Tibial artery (tissue), 4 donors: ENCODE measurements at regions not wholly inside any gene's neighbourhood (a gene's known extent, or its start where the extent isn't known, plus 50 kb on each side); places are given as distances from the start of the nearest gene placed in this dataset.

Source experiments
- DNase-seq, 2 donors: peaks; one replicate each; pipeline ENCODE4 v3.0.0-alpha.2; 2019
- H3K27ac ChIP-seq, 2 donors: fragments of 200-600 bp; sonication (generic) in 1 of 2; 1 replicate in 1 of 2; 2 replicates in 1 of 2; pipeline ENCODE4 v1.5.1; 2018 to 2019; ENCODE audit warnings: mild to moderate bottlenecking in 1 of 2
- H3K27me3 ChIP-seq, 2 donors: fragments of 200-600 bp; sonication (generic) in 1 of 2; one replicate each; pipeline versions ENCODE4 v1.5.1 to v1.6.0; 2016 to 2019
- H3K36me3 ChIP-seq, 3 donors: fragments of 200-600 bp; sonication (generic) in 2 of 3; one replicate each; pipeline ENCODE4 v1.5.1; 2016 to 2019; ENCODE audit warnings: mild to moderate bottlenecking in 2 of 3
- H3K4me1 ChIP-seq, 4 donors: fragments of 200-600 bp; sonication (generic) in 2 of 4; 1 replicate in 3 of 4; 2 replicates in 1 of 4; pipeline ENCODE4 v1.5.1; 2016 to 2019
- H3K4me3 ChIP-seq, 2 donors: fragments of 200-600 bp; sonication (generic) in 1 of 2; 1 replicate in 1 of 2; 2 replicates in 1 of 2; pipeline ENCODE4 v1.5.1; 2018 to 2019; ENCODE audit warnings: mild to moderate bottlenecking in 2 of 2
- H3K9me3 ChIP-seq, 3 donors: fragments of 200-600 bp; sonication (generic) in 1 of 3; one replicate each; pipeline ENCODE4 v1.5.1; 2016 to 2019
- intact Hi-C: fragments of 100-400 bp; cut with DNase I; formaldehyde crosslinking; loops from one replicate; pipeline ENCODE4 v1.15.0; 2023; ENCODE audit warnings: low total_unique reads
- TF ChIP-seq, protein P1 (sequence below), 2 experiments: fragments of 200-600 bp in 1 of 2; fragments of 450-650 bp in 1 of 2; IDR thresholded peaks; one replicate each; pipeline ENCODE4 v1.5.1; 2017 to 2019; ENCODE audit warnings: antibody characterized with exemption in 2 of 2, mild to moderate bottlenecking in 1 of 2, moderate library complexity in 1 of 2

DNA sequence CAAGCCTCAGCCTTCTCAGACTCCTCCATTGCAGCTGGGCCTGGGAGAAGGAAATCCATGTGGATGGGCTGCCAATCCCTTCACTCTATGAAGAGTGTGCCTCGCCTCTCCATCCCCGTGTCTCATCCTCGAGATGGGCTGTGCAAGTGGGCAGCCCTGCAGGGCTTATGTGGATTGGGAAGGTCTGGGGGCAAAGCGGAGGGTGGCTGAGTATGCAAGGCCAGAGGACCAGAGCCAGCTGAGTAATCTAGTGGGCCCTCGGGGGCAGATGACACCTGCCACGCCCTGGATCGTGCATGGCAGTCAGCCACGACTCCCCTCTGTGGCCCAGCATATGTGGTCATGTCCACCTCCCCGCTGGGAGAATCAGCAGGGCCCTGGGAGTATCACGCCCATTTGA, 78.9 kb downstream of the IRX5 start:
- Histone ChIP-seq H3K27ac (no peak overlapping the region), H3K4me3 (no peak overlapping the region), H3K9me3 (no peaks in the 10 kb centered on the region), H3K36me3 (no peaks in the 10 kb centered on the region), H3K27me3 (no peaks in the 10 kb centered on the region), H3K4me1 (no peaks in the 10 kb centered on the region)
- no peak for DNase-seq
- TF ChIP-seq, protein P1, sequence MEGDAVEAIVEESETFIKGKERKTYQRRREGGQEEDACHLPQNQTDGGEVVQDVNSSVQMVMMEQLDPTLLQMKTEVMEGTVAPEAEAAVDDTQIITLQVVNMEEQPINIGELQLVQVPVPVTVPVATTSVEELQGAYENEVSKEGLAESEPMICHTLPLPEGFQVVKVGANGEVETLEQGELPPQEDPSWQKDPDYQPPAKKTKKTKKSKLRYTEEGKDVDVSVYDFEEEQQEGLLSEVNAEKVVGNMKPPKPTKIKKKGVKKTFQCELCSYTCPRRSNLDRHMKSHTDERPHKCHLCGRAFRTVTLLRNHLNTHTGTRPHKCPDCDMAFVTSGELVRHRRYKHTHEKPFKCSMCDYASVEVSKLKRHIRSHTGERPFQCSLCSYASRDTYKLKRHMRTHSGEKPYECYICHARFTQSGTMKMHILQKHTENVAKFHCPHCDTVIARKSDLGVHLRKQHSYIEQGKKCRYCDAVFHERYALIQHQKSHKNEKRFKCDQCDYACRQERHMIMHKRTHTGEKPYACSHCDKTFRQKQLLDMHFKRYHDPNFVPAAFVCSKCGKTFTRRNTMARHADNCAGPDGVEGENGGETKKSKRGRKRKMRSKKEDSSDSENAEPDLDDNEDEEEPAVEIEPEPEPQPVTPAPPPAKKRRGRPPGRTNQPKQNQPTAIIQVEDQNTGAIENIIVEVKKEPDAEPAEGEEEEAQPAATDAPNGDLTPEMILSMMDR (IDR thresholded peaks at IDR 0.05), result no peak
- intact Hi-C loops, result no loop called here

DNA sequence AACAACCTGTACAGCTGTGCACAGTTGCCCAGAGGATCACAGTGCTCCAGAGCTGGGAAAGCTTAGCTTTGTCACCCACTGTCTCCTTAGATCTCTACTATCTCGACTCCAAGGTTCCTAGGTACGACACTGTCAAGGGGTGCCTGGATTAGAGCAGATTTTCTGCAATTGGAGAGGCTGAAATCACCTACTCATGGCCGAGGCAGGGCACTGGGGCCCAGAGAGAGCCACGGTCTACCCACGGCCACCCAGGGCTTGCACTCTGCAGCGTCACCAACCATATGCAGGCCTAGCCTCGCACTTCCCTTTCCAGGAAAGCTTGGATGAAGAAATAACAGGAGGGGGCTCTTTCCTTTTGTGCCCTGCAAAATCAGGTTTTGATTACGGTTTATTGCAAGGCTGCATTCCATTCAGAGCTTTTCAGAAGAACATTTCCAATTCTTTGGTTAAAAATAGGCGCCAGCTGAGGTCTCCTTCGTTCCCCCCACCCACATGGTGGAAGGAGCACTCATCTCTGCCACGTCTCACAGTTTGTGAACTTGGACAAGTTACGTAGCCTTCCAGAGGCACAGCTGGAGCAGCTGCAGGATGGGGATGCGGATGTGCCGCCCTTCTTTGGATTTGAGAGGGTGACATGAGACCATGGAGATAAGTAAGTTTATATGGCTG, 80.0 kb downstream of the IRX5 start:
- Histone ChIP-seq H3K27ac (no peak overlapping the region), H3K9me3 (no peaks in the 10 kb centered on the region), H3K27me3 (no peaks in the 10 kb centered on the region), H3K36me3 (no peaks in the 10 kb centered on the region), H3K4me3 (no peak overlapping the region), H3K4me1 (no peaks in the 10 kb centered on the region)
- TF ChIP-seq, protein P1 (IDR thresholded peaks at IDR 0.05), result no peak
- intact Hi-C loops, result no loop called here
- DNase-seq, result no peak

DNA sequence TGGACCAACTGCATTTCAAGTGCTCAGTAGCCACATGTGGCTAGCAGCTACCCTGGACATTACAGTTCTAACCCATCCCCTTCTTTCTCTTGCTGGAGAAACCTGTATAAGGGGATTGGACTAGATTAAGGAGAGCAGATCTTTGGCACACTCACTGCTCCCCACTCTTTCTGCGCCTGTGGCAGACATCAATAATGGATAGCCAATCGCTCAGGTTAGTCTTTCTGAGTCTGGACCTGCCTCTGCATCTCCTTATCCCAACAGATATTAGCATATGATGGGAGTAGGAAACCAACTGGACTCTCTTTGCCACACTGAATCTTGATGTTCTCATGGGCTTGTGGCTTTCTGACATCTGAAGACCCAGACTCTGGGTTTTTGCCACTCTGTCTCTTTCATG, 81.7 kb downstream of the IRX5 start:
- DNase-seq, result no peak
- H3K27me3 ChIP-seq, result no peaks in the 10 kb centered on the region
- no peak overlapping the region for H3K27ac ChIP-seq
- intact Hi-C loops, result no loop called here
- H3K4me1 ChIP-seq, result no peaks in the 10 kb centered on the region
- no peaks in the 10 kb centered on the region for H3K9me3 ChIP-seq
- H3K36me3 ChIP-seq, result no peaks in the 10 kb centered on the region
- TF ChIP-seq, protein P1 (IDR thresholded peaks at IDR 0.05), result no peak
- no peak overlapping the region for H3K4me3 ChIP-seq

DNA sequence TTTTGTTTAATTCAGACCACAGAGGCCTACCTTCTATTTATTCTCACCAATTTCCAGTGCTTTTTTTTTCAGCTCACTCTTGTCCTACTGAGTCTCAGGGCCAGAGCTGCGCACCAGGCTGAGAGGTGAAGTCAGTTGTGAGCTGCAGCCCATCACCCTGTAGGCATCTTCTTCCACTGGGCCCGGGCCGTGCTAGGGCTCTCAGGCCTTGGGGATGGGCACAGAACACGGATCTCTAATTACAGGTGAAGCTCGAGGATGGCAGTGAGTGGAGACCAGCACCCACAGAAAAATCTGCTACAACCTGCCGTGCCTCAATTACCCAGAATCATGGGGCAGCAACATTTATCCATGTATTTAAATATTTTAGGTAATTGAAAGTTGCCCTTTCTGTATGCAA, 82.1 kb downstream of the IRX5 start:
- Histone ChIP-seq H3K27me3 (no peaks in the 10 kb centered on the region), H3K4me1 (no peaks in the 10 kb centered on the region), H3K4me3 (no peak overlapping the region), H3K27ac (no peak overlapping the region), H3K9me3 (no peaks in the 10 kb centered on the region), H3K36me3 (no peaks in the 10 kb centered on the region)
- DNase-seq, result no peak
- intact Hi-C loops, result no loop called here
- TF ChIP-seq, protein P1 (IDR thresholded peaks at IDR 0.05), result no peak

DNA sequence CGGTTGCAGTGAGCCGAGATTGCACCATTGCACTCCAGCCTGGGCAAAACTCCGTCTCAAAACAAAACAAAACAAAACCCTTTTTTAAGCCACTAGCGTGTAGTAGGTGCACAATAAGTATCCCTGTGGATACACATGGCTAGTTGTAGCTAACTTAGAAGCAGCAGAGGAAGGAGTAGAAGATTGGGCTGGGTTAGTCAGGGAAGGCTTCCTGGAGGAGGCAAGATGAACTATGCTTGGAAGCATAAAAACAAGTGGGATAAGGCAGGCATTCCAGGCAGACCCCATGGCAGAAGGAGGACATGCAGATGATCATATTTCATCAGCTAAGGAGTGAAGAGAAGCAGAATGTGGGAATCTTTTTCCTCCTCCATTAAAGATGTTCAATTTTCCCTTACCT, 83.4 kb downstream of the IRX5 start:
- Histone ChIP-seq H3K27ac (no peak overlapping the region), H3K36me3 (no peaks in the 10 kb centered on the region), H3K4me1 (no peaks in the 10 kb centered on the region), H3K27me3 (no peaks in the 10 kb centered on the region), H3K9me3 (no peaks in the 10 kb centered on the region), H3K4me3 (no peak overlapping the region)
- DNase-seq, result no peak
- intact Hi-C loops, result no loop called here
- TF ChIP-seq, protein P1 (IDR thresholded peaks at IDR 0.05), result no peak
